Nephron (organoid): ENCODE measurements at regions not wholly inside any gene's neighbourhood (a gene's known extent, or its start where the extent isn't known, plus 50 kb on each side); places are given as distances from the start of the nearest gene placed in this dataset.

Experiments
- H3K27ac Mint-ChIP-seq, 3 experiments: 2 replicates each; pipeline ENCODE4 v1.8.0; 2020; ENCODE audit warnings: mixed read lengths in 3 of 3, mild to moderate bottlenecking in 2 of 3, moderate library complexity in 1 of 3
- H3K27me3 Mint-ChIP-seq: 2 replicates; pipeline ENCODE4 v1.8.0; 2021; ENCODE audit warnings: low read depth, mild to moderate bottlenecking, moderate library complexity, mixed read lengths
- H3K36me3 Mint-ChIP-seq: 2 replicates; pipeline ENCODE4 v1.8.0; 2020; ENCODE audit warnings: low read depth, mixed read lengths
- H3K4me1 Mint-ChIP-seq: 2 replicates; pipeline ENCODE4 v1.8.0; 2020; ENCODE audit warnings: mixed read lengths
- H3K4me3 Mint-ChIP-seq, 3 experiments: 2 replicates each; pipeline ENCODE4 v1.8.0; 2020; ENCODE audit warnings: mild to moderate bottlenecking in 3 of 3, mixed read lengths in 3 of 3, moderate library complexity in 2 of 3
- H3K9me3 Mint-ChIP-seq: 2 replicates; pipeline ENCODE4 v1.8.0; 2020; ENCODE audit warnings: mixed read lengths
- TF ChIP-seq, protein P1 (sequence below), 3 experiments: fragments of 200-600 bp; sonication (generic); IDR thresholded peaks; one replicate each; pipeline ENCODE4 v1.5.0; 2021; ENCODE audit warnings: antibody characterized with exemption in 3 of 3; ENCODE audit not compliant: unreplicated experiment in 3 of 3

DNA sequence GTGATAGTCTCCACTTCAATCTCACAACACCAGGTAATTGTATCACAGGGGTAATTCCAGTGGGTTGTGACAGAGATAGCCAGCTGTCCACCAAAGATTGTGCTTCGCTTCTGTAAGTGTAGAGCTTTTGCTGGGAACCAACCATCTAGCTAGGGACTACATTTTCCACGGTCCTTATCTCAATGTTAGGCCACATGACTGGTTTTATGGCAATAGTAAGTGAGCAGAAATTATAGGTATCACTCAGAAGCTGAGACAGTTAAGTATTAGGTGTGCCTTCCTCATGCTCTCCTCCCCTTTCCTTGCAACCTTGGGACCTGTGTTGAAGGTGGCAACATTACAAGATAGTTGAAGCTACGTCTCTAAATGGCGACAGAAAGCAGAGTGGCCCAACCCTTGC lies 108.8 kb upstream of the NALF2 start:
- H3K36me3 Mint-ChIP-seq, result no peaks in the 10 kb centered on the region
- H3K9me3 Mint-ChIP-seq, result peaks cover 15% of the 10 kb centered on the region
- TF ChIP-seq, protein P1, sequence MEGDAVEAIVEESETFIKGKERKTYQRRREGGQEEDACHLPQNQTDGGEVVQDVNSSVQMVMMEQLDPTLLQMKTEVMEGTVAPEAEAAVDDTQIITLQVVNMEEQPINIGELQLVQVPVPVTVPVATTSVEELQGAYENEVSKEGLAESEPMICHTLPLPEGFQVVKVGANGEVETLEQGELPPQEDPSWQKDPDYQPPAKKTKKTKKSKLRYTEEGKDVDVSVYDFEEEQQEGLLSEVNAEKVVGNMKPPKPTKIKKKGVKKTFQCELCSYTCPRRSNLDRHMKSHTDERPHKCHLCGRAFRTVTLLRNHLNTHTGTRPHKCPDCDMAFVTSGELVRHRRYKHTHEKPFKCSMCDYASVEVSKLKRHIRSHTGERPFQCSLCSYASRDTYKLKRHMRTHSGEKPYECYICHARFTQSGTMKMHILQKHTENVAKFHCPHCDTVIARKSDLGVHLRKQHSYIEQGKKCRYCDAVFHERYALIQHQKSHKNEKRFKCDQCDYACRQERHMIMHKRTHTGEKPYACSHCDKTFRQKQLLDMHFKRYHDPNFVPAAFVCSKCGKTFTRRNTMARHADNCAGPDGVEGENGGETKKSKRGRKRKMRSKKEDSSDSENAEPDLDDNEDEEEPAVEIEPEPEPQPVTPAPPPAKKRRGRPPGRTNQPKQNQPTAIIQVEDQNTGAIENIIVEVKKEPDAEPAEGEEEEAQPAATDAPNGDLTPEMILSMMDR (IDR thresholded peaks at IDR 0.05; ENCODE audit: unreplicated experiment in 3 of 3), result no peak

DNA sequence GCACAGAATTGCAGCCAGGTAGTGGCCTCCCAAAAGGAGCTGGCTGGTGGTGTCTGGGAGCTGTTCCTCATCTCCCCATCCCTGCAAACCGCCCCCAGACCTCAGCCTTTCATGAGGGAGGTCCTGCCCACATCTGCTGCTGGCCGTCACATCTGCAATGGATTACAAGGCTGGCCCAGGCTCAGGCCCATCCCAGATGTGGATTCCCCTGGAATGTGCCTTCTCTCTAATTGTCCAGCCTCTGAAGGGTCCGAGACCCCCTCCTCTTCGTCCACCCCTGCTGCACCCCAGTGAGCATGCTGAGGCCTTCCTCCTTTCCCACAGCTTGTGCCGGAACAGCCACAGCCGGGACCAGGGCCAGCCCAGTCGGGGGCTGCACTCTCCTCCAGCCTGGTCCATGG lies 115.0 kb upstream of the NALF2 start:
- Mint-ChIP-seq H3K4me1 (peaks cover 48% of the 10 kb centered on the region), H3K36me3 (no peaks in the 10 kb centered on the region), H3K9me3 (peaks cover 9% of the 10 kb centered on the region), H3K27me3 (no peaks in the 10 kb centered on the region), H3K27ac (peak overlapping the region in 2 of 3 experiments; percentile 18 to 69), H3K4me3 (peak overlapping the region in 1 of 3 experiments; percentile 49)
- TF ChIP-seq, protein P1 (IDR thresholded peaks at IDR 0.05; ENCODE audit: unreplicated experiment in 3 of 3), result no peak

More for the DNA sequence above, 108.8 kb upstream of the NALF2 start:
- no peak overlapping the region for H3K4me3 Mint-ChIP-seq
- peaks cover 8% of the 10 kb centered on the region for H3K4me1 Mint-ChIP-seq
- H3K27me3 Mint-ChIP-seq, result no peaks in the 10 kb centered on the region
- H3K27ac Mint-ChIP-seq, result peak overlapping the region in 1 of 3 experiments; percentile 76

DNA sequence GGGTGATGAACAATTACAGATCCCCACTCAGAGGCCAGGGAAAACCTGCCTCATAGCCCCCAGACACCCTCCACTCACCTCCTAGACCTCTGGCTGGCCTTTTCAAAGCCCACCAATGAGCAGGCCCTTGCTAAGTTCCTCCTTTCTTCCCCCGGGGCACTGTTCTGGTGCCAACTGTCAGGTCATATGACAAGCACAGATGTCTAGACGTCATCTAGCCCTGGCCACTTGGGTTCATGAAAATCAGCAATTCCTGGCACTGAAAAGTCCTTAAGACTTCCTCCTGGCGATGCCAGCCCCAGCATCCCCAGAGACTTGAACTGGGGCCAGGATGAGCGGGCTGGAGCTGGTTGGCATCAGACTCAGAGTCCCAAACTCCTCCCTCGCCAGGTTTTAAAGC lies 115.6 kb upstream of the NALF2 start:
- no peaks in the 10 kb centered on the region for H3K27me3 Mint-ChIP-seq

DNA sequence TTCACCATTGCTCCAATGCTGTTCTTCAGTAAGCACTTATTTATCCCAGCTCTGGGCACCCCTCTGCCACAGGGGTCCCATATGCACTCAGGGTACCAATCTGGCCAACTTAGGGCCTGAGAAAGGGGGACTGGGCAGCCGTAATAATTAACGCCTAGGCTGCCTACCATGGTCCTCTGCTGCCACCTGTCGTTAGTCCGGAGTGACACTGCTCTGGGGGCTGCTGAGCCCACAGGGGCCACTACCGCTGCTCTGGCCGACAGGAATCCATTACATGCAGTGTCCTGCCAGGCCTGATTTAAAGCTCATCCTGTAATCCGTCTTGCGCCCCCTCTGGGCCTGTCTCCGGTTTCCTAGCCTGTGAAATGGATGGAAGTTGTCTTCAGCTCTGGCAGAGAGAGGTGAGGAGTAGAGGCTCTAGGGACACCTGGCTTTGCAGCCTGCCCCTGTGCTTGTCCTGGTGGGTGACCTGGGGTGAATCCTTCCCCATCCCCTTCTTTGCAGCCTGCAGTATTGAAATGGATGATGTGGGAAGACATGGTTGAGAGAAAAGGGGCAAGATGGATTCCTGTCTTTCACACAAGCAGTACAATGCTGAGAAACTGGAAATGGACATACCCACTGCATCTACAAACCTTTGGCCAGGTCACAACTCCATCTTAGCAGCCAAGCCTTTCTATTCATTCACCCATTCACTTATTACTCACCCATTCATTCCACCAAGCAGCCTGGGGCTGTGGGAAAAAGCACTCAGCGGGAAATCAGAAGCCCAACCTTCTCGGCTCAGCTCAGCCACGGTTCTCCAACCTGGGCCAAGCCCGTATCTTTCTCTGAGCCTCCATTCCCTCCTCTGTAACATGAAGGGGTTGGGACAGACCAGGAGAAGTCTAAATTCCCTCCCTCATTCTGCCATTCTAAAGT lies 116.3 kb upstream of the NALF2 start:
- H3K9me3 Mint-ChIP-seq, result peaks cover 9% of the 10 kb centered on the region
- no peaks in the 10 kb centered on the region for H3K36me3 Mint-ChIP-seq
- H3K27ac Mint-ChIP-seq, result peak overlapping the region; percentile 36 to 69 (median 41)
- H3K4me1 Mint-ChIP-seq, result peaks cover 48% of the 10 kb centered on the region
- H3K27me3 Mint-ChIP-seq, result no peaks in the 10 kb centered on the region
- no peak overlapping the region for H3K4me3 Mint-ChIP-seq
- TF ChIP-seq, protein P1 (IDR thresholded peaks at IDR 0.05; ENCODE audit: unreplicated experiment in 3 of 3), result peak; percentile 79 to 82 (median 79)

More for the DNA sequence above, 115.6 kb upstream of the NALF2 start:
- peaks cover 9% of the 10 kb centered on the region for H3K9me3 Mint-ChIP-seq
- H3K4me3 Mint-ChIP-seq, result no peak overlapping the region
- TF ChIP-seq, protein P1 (IDR thresholded peaks at IDR 0.05; ENCODE audit: unreplicated experiment in 3 of 3), result no peak
- peak overlapping the region in 2 of 3 experiments; percentile 36 to 69 for H3K27ac Mint-ChIP-seq
- H3K4me1 Mint-ChIP-seq, result peaks cover 48% of the 10 kb centered on the region
- H3K36me3 Mint-ChIP-seq, result no peaks in the 10 kb centered on the region

DNA sequence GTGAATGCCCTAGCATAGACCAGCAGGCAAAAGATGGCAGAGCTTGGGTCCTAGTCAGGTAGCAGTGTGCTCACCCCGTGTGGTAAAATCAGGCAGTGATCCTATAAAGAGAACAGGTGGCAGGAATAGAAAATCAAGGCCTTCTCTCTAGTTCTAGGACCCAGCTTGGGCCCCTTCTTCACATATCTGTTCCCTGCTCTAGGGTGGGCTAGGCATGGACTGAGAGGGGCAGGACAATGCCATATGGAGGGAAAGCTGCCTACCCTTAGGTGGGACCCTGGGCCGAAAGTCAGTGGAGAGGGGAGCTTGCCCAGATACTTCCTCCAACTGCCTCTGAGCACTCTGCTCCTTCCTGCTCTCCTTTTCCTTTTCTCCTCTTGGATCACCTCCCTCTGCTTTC lies 117.4 kb upstream of the NALF2 start:
- H3K4me3 Mint-ChIP-seq, result no peak overlapping the region
- H3K27ac Mint-ChIP-seq, result no peak overlapping the region
- H3K4me1 Mint-ChIP-seq, result peaks cover 48% of the 10 kb centered on the region
- H3K27me3 Mint-ChIP-seq, result no peaks in the 10 kb centered on the region
- TF ChIP-seq, protein P1 (IDR thresholded peaks at IDR 0.05; ENCODE audit: unreplicated experiment in 3 of 3), result no peak
- H3K36me3 Mint-ChIP-seq, result no peaks in the 10 kb centered on the region
- H3K9me3 Mint-ChIP-seq, result peaks cover 9% of the 10 kb centered on the region
